ENCODE measurements at regions not wholly inside any gene's neighbourhood (a gene's known extent, or its start where the extent isn't known, plus 50 kb on each side); places are given as distances from the start of the nearest gene placed in this dataset.
"Not testable (repeated sequence)": the region's sequence is repeated elsewhere in the genome, so short reads cannot be mapped to it uniquely, and the experiment has no call there.

DNA sequence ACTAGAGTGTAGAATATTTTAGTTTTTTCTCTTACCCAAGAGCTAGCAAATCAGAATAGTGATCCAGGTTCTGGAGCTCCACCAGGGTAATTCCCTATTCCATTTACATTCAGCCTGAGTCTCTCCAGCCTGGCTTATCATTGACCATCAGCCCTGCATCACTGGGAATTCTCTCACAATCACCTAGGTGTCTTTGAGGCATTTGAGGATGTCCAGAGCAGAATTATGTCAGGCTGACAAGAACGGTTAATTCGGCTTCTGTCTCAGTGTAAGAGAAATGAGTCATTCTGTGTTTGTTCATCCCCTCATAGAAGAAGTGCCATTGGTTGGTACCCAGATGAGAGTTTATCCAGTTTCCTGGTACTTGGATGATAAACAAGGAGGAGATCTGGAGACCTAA is 180.5 kb downstream of the ZNF737 start:
- peak; percentile 77 for DNase-seq

DNA sequence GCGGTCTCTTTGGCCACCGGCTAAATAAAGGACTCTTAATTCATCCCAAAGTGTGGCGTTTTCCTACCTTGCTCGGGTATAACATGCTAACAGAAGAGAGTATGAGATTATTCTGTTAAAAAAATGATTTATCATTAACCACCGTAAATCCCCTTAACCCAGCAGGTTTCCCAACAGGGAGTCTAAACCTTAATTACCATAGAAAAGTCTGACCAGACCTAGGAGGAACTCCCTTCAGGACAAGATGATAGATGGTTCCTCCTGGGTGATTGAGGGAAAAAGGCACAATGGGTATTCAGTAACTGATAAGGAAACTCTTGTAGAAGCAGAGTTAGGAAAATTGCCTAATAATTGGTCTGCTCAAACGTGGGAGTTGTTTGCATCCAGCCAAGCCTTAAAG is 193.7 kb downstream of the ZNF737 start:
- DNase-seq = no peak

DNA sequence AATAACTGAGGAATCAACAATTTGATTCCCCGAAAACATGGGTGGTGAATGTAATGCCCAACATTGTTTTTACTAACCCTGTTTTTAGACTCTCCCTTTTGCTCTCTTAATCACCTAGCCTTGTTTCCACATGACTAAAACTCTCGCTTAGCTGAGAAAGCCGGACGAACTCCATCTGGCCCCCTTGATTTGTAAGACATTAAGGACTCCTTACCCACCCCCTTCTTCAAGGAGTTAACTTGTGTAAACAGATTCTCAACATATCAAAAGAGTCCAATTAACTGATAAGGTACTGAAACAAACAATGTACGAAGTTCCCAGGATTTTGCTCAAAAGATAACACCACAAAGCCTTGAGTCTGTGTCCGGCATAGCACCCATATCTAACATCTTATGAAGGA is 194.3 kb downstream of the ZNF737 start:
- DNase-seq = not testable (repeated sequence)

DNA sequence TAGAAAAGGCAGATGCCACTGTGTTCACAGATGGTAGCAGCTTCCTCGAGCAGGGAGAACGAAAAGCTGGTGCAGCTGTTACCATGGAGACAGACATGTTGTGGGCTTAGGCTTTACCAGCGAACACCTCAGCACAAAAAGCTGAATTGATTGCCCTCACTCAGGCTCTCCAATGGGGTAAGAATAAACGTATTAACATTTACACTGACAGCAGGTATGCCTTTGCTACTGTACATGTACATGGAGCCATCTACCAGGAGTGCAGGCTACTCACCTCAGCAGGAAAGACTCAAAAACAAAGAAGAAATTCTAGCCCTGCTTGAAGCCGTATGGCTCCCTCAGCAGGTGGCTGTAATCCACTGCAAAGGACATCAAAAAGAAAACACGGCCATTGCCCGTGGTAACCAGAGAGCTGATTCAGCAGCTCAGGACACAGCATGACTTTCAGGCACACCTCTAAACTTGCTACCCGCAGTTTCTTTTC is 197.7 kb downstream of the ZNF737 start:
- DNase-seq = peak; percentile 64

DNA sequence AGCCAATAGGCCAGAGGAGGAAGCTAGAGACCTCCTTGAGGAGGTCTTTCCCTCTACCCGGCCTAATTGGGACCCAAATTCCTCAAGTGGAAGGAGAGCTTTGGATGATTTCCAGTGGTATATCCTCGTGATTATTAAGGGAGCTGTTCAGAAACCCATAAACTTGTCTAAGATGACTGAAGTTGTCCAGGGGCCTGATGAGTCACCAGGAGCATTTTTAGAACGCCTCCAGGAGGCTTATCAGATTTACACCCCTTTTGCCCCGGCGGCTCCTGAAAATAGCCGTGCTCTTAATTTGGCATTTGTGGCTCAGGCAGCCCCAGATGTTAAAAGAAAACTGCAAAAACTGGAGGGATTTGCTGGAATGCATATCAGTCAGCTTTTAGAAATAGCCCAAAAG is 198.1 kb downstream of the ZNF486 start:
- peak; percentile 91 for DNase-seq

DNA sequence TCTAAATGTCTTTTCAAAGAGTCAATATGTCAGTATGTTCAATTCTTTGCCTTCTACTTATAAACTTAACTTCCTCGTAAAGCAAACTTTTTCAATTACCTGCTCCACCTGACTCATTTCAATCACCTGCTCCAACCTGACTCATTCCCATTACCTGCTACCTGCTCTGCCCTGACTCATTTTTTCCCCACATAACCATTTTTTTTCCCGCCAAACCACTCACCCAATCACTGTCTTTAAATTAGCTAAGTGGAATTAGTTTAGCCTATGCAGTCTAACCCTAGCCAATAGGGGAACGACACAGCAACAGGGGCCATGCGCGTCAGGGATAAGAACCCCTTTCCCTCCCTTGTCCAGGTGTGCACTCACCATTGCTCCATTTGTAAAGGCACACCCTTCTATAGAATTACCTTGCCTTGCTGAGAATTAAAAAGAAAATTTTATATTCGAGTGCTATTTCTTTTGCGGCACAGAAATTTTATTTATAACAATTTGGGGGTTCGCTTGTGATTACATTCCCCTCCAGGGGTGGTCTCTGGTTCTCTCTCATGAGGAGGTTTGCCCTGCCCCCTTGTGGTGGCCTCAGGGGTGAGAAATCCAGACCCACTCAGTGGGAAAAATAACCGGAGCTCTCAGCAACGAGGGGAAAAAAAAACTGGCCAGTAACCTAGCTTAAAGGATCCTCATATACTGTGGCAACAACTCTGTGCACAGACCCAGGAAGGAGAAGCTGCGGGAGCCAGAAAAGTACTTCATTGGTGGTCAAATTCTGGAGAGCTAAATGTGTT is 193.1 kb downstream of the ZNF486 start:
- no peak for DNase-seq

DNA sequence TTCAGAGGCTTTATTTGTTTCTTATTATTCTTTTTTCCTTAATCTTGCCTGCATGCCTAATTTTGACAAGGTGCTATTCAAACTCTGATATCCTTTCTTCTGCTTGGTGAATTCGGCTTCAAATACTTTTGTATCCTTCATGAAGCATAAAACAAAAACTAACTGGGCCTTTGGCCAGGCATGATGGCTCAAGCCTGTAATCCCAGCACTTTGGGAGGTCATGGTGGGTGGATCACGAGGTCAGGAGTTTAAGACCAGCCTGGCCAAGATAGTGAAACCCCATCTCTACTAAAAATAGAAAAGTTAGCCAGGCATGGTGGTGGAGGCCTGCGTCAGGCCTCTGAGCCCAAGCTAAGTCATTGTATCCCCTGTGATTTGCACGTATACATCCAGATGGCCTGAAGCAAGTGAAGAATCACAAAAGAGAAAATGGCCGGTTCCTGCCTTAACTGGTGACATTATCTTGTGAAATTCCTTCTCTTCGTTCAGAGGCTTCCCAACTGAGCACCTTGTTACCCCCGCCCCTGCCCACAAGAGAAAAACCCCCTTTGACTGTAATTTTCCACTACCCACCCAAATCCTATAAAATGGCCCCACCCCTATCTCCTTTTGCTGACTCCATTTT is 191.9 kb downstream of the ZNF486 start:
- DNase-seq = not testable (repeated sequence)

DNA sequence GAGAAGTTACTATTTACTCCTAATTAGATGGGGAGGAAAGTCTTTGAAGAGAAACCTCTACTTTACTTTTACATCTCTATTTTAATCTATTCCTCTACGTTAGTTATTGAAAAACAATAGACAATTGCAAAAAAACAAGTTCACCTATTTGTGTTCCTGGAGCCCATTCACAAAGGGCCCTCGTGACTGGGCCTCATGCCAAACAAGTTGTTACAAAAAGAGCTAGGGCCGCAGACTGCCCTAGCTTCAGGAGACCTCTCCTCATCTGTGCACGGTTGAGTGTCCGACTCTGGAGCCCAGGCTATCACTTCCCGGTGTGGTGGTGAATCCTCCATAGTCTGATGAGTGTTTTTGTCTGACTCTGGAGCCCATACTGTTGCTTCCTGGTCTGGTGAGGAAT is 190.9 kb downstream of the ZNF486 start:
- DNase-seq = no peak

DNA sequence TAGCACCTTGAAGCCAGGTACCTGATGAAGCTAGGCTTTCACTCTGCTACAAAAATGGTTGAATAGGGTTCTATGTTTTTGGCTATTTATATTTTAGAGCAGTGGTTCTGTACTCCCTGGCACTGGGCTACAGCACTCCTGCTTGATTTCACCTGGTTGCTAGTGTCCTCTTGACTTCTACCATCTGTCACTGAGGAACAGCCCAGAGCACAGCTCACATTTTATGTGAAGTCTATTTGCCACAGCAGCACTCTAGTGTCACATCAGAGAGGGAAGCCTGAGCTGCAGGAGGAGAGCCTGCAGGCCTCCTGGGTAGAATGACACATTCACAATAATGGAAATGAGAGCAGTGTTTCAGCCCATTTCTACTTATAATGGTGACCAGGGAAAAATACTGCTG is 184.2 kb downstream of the ZNF486 start:
- no peak for DNase-seq

DNA sequence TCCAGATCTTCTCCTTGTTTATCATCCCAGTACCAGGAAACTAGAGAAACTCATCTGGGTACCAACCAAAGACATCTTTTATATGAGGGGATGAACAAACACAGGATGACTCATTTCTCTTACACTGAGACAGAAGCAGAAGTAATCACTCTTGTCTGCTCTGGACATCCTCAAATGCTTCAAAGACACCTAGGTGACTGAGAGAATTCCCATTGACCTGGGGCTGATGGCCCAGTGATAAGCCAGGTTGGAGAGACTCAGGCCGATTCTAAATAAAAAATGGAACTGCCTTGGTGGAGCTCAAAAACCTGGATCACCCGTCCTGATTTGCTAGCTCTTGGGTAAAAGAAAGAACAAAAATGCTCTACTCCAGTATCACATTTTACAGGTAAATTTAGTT is 182.2 kb downstream of the ZNF486 start:
- peak; percentile 70 for DNase-seq

DNA sequence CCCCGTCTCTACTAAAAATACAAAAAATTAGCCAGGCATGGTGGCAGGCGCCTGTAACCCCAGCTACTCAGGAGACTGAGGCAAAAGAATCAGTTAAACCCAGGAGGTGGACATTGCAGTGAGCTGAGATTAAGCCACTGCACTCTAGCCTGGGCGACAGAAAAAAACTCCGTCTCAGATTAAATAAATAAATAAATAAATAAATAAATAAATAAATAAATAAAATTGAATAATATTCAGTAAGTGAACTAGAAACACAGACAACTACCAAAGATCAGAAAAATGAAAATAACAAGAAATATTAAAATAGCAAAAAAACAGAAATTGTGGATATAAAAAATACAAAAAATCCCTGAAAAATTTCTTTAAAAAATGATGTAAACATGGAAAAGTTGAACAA is 172.4 kb downstream of the ZNF486 start:
- DNase-seq = no peak

DNA sequence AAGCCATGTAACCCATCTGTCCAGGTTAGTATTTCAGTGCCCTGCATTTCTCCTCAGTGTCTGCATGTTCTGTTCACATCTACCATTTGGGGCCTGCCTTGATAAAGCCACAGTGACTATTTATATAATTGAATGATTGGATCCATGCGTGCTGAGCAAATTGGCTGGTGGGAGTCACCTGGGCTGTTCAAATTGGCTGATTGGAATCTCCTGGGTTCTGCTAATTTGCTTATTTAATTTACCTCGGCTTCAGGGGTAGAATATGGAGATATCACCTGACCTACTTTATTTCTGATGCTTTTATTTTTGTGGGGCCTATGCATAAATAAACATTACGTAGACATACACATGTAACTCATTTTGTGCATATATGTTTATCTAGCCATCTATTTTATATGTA is 167.7 kb downstream of the ZNF486 start:
- no peak for DNase-seq

DNA sequence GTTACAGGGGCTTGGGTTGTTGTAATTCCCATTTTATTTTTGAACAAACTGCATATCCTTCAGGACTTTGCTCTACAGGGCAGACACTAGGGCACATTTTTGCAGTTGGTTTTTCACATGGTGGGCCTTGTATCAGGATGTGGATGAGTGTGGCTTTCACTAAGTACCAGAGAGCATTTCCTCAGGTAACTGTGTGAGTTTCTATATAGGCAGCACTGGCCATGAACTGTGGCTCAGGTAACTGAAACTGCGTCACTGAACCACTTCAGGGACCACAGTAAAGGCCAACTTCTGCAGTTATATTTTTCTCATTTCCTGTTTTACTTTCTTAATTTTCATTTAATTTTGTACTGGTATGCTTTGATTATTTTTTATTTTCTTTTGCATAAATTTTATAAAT is 166.5 kb downstream of the ZNF486 start:
- DNase-seq = no peak

DNA sequence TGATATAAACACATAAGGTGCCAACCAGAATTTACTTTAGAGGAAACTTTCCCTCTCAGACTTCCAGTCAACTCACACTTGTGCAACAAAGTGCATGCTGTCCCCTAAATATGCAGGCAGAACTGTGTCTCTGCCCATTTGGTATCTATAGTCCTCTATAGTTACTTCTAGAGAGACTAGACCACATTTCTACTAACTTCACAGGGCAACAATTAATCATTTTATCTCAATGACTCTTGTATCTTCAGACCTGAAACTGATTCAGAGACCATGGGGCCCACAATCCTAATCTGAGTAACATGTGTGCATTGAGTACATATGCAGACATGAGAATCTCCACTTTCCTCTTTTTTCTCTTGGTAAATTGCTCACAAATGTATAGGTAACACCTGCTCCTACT is 158.1 kb downstream of the ZNF486 start:
- no peak for DNase-seq

DNA sequence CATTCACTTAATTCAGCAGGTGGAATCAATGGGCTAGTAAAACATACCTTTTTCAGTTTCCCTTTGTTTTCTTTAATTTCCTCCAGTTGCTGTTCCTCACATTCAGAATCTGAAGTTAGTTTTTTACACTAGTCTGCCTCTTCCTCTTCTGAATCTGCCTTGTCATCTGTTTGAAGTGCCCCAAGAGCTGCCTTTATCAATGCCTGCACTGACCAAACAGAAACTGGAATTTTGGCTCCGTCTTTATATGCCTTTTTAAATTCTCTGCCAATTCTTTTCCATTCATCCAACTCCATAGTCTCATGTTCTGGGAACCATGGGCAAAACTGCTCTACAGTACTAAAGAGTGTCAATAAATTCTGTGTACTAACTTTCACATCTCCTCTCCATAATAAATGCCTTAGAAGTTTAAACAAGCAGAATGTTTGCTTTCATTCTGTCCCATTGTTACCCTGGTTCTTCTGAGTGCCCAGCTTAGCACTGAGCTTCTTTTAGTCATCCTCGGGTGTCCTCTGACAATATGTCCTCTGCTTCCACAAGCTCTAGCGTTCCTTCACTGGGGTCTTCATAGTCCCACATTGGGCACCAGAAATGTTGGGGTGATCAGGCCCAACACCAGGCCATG is 154.2 kb downstream of the ZNF486 start:
- DNase-seq = no peak

DNA sequence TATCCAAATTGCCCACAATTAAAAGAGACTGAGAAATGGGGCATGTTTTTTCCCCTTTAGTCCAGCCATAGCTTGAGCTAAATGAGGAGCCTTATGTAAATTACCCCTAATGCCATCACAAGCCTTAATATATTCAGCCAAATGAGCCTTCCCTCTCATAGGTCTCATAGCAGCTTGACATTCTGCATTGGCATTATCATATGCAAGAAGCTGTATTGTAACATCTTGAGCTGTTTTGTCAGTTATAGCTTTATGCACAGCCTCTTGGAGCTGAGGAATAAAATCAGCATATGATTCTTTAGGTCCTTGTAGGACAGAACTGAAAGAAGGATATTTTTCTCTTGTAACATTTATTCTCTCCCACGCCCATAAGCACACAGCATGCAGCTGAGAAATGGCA is 153.2 kb downstream of the ZNF486 start:
- DNase-seq = no peak

DNA sequence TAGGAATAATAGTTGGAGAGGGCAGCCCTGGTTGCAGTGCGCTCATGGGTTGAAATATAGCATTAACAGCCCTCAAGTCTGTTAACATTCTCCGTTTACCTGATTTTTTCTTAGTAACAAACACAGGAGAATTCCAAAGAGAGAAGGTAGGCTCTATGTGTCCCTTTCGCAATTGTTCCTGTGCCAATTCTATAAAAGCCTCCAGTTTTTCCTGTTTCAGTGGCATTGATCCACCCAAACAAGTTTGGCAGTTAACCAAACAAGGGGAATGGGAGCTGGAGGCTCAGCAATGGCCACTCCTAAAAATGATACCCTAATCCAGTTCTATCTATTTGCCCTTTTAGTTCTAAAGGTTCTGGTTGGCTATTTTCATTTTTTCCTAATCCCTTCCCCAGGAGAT is 151.6 kb downstream of the ZNF486 start:
- no peak for DNase-seq

DNA sequence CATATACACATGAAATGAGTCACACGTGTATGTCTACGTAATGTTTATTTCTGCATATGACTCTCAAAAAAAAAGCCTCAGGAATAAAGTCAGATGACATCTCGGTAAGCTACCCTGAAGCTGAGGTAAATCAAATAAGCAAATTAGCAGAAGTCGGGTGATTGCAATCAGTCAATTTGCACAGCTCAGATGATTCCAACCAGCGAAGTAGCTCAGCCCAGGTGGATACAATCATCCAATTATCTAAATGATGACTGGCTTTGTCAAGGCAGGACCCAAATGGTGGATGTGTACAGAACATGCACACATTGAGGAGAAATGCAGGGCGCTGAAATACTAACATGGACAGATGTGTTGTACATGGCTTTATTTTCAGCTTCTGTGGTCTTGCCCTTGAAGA is 148.5 kb downstream of the ZNF486 start:
- no peak for DNase-seq

DNA sequence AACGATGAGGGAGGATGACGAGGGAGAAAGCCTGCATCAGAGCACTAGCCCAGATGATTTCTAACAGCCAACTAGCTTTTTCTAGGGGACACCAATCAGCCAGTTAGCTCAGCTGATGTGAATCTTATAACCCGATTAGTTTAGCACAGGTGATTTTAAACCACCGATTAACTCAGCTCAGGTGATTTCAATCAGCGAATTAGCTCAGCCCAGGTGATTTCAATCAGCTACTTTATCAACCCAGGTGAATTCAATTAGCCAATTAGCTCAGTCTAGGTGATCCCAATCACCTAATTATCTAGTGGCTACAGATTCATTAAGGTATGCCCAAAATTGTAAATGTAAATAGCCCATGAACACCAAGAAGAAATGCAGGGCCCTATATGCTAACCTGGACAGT is 146.9 kb downstream of the ZNF486 start:
- DNase-seq = no peak

DNA sequence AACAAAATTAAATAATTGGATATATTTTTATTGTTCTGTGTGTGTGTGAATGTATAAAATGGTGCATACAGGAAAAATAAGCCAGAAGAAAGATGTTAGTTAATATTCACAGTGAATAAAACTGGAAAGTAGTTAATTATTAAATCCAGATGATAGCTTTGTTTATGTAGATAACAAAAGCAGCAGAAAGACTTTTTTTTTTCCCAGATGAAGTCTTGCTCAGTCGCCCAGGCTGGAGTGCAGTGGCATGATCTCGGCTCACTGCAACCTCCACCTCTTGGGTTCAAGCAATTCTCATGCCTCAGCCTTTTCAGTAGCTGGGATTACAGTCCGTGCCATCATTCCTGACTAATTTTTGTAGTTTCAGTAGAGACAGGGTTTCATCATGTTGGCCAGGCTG is 140.1 kb downstream of the ZNF486 start:
- no peak for DNase-seq

DNA sequence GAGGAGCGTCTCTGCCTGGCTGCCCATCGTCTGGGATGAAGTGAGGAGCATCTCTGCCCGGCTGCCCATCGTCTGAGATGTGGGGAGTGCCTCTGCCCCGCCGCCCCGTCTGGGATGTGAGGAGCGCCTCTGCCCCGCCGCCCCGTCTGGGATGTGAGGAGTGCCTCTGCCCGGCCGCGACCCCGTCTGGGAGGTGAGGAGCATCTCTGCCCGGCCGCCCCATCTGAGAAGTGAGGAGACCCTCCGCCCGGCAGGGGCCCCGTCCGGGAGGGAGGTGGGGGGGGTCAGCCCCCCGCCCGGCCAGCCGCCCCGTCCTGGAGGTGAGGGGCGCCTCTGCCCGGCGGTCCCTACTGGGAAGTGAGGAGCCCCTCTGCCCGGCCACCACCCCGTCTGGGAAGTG is 129.3 kb downstream of the ZNF486 start:
- DNase-seq = not testable (repeated sequence)

DNA sequence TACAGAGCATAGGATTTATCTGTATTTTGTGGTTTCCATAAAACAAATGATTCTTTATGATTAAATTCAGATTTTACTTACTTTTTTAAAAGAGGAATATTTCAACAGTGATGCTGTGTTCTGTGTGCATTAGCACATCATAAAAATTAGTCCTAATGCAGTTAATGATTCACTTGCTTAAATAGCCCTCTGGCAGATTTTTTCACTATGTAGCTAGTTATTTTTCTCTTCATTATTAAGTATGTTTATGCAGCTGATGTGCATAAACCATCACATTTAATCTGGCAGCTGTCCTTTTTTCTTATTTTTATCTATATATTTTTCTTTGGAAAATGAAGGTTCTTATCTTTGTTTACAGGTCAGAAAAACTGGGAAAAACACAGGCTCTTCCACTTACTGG is 127.2 kb downstream of the ZNF486 start:
- DNase-seq = no peak

DNA sequence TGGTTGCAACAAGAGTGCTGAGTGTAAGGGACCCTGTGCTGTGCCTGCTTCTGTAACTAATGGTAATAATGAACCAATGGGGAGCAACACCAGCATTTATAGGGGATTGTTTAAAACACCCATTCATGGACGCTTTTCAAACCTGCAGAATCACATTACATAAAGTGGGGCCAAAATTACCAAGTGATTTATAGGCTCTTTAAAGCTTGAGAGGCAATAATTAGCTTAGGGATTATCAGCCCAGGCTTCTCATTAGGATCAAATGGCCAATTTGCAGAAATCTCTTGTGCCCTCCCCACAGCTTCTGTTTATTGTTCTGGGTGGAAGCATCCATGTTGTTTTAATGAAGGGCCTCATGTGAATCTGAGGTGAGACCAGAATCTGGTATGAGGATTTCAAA is 125.5 kb downstream of the ZNF486 start:
- DNase-seq = not testable (repeated sequence)

DNA sequence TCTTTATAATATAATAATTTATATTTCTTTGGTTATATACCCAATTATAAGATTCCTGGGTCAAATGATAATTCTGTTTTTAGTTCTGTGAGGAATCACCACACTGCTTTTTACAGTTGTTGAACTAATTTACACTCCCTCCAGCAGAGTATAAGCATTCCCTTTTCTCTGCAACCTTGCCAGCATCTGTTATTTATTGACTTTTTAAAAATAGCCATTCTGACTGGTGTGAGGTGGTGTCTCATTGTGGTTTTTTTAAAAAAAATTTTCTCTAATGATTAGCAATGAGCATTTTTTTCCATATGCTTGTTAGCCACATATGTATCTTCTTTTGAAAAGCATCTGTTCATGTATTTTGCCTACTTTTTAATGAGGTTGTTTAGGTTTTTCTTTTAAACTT is 122.2 kb downstream of the ZNF486 start:
- no peak for DNase-seq

All from islet precursor cell (in vitro differentiated cells).